ENCODE measurements at regions not wholly inside any gene's neighbourhood (a gene's known extent, or its start where the extent isn't known, plus 50 kb on each side); places are given as distances from the start of the nearest gene placed in this dataset.

GRCh38 chr5:112024769-112025168 is 267.8 kb upstream of the NREP start:
- H3K9me3 ChIP-seq: peaks cover 0 to 3% (median 0%) of the 10 kb centered on the region in 3 donors
- 34 to 67% methylated on average over 2 of the region's 2 CpGs for WGBS, 2 donors
- no peaks in the 10 kb centered on the region for H3K4me1 ChIP-seq
- DNase-seq: no peak
- no peaks in the 10 kb centered on the region for H3K36me3 ChIP-seq
- intact Hi-C loops (cut with DNase I): no loop called here
- no peaks in the 10 kb centered on the region for H3K27me3 ChIP-seq
- H3K27ac ChIP-seq: no peak overlapping the region
- TF ChIP-seq POLR2A (IDR thresholded peaks at IDR 0.05) (no peak), CTCF (IDR thresholded peaks at IDR 0.05) (no peak)
- H3K4me3 ChIP-seq: no peak overlapping the region

- H3K9me3 ChIP-seq: no peaks in the 10 kb centered on the region
- 80 to 81% methylated on average over 3 of the region's 3 CpGs for WGBS, 2 donors
- no peak overlapping the region for H3K27ac ChIP-seq
- H3K4me1 ChIP-seq: no peaks in the 10 kb centered on the region
- H3K4me3 ChIP-seq: no peak overlapping the region
- DNase-seq: no peak
- no peaks in the 10 kb centered on the region for H3K36me3 ChIP-seq
- intact Hi-C loops (cut with DNase I): no loop called here
- no peaks in the 10 kb centered on the region for H3K27me3 ChIP-seq
- no peak for TF ChIP-seq CTCF (IDR thresholded peaks at IDR 0.05)
Measured at GRCh38 chr5:112024221-112024620, 267.2 kb upstream of the NREP start.

- no peak for DNase-seq
- intact Hi-C loops (cut with DNase I): no loop called here
- no peaks in the 10 kb centered on the region for H3K27me3 ChIP-seq
- H3K36me3 ChIP-seq: no peaks in the 10 kb centered on the region
- no peak for TF ChIP-seq POLR2A (IDR thresholded peaks at IDR 0.05)
- TF ChIP-seq CTCF (IDR thresholded peaks at IDR 0.05): no peak
- H3K27ac ChIP-seq: no peak overlapping the region
- 77 to 88% methylated on average over 3 of the region's 3 CpGs for WGBS, 2 donors
- H3K9me3 ChIP-seq: no peaks in the 10 kb centered on the region
- H3K4me1 ChIP-seq: no peaks in the 10 kb centered on the region
- H3K4me3 ChIP-seq: no peak overlapping the region
Measured at GRCh38 chr5:112023766-112024165, 266.8 kb upstream of the NREP start.

- H3K36me3 ChIP-seq: no peaks in the 10 kb centered on the region
- intact Hi-C loops (cut with DNase I): no loop called here
- DNase-seq: no peak
- no peaks in the 10 kb centered on the region for H3K27me3 ChIP-seq
- TF ChIP-seq CTCF (IDR thresholded peaks at IDR 0.05) (no peak), POLR2A (IDR thresholded peaks at IDR 0.05) (no peak)
- H3K9me3 ChIP-seq: no peaks in the 10 kb centered on the region
- WGBS, 2 donors: 47 to 50% methylated on average over 2 of the region's 2 CpGs
- H3K27ac ChIP-seq: no peak overlapping the region
- peaks cover 0 to 4% (median 0%) of the 10 kb centered on the region in 3 donors for H3K4me1 ChIP-seq
- H3K4me3 ChIP-seq: no peak overlapping the region
Measured at GRCh38 chr5:112018846-112019245, 261.9 kb upstream of the NREP start.

- 90 to 95% methylated on average over 5 of the region's 5 CpGs for WGBS, 2 donors
- no peak for TF ChIP-seq CTCF (IDR thresholded peaks at IDR 0.05)
- no peak for TF ChIP-seq POLR2A (IDR thresholded peaks at IDR 0.05)
- H3K36me3 ChIP-seq: no peaks in the 10 kb centered on the region
- no peaks in the 10 kb centered on the region for H3K27me3 ChIP-seq
- intact Hi-C loops (cut with DNase I): no loop called here
- H3K4me3 ChIP-seq: no peak overlapping the region
- no peaks in the 10 kb centered on the region for H3K9me3 ChIP-seq
- H3K27ac ChIP-seq: no peak overlapping the region
- peaks cover 0 to 6% (median 0%) of the 10 kb centered on the region in 3 donors for H3K4me1 ChIP-seq
- DNase-seq: no peak
Measured at GRCh38 chr5:112016980-112017379, 260.0 kb upstream of the NREP start.

Measured in esophagus squamous epithelium (tissue), 5 donors.